Kidney epithelial cell (primary cell): ENCODE measurements at regions not wholly inside any gene's neighbourhood (a gene's known extent, or its start where the extent isn't known, plus 50 kb on each side); places are given as distances from the start of the nearest gene placed in this dataset.

Source experiments
- DNase-seq: peaks from one replicate; pipeline ENCODE4 v3.0.0-alpha.2; 2010; ENCODE audit warnings: low read depth
- H3K27me3 ChIP-seq: 2 replicates; pipeline ENCODE4 v1.6.0; 2011; ENCODE audit warnings: low read length; ENCODE audit not compliant: control insufficient read depth, insufficient read depth
- H3K36me3 ChIP-seq: 2 replicates; pipeline ENCODE4 v1.5.1; 2011; ENCODE audit warnings: low read length; ENCODE audit not compliant: control insufficient read depth, insufficient read depth
- H3K4me3 ChIP-seq: 2 replicates; pipeline ENCODE4 v1.5.1; 2011; ENCODE audit warnings: low read depth, mild to moderate bottlenecking, control low read depth, low read length
- TF ChIP-seq, protein P1 (sequence below): IDR thresholded peaks from 2 replicates; pipeline ENCODE4 v1.5.1; 2011; ENCODE audit warnings: mild to moderate bottlenecking, moderate library complexity, low read length, control low read depth, inconsistent platforms; ENCODE audit not compliant: insufficient read depth, poor library complexity, severe bottlenecking

DNA sequence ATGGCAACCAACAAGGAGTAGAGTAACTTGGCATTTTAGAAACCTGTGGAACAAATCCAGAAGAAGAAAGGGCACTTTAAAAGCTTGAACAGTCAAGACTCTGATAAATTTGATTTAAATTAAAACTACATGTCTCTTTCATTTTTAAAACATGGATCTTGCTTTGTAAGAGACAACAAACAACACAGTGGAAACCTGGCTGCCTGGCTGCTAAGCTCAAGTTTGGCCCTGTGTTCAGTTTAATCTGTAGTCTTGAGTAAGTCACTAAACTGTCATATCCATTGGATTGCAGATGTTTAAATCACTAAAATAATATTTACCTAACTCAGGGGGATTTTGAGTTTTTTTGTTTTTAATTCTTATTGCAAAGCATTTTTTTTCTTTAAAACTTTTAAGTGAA lies 374.9 kb upstream of the SEMA3D start:
- Histone ChIP-seq H3K36me3 (no peaks in the 10 kb centered on the region), H3K27me3 (no peaks in the 10 kb centered on the region), H3K4me3 (no peak overlapping the region)
- TF ChIP-seq, protein P1, sequence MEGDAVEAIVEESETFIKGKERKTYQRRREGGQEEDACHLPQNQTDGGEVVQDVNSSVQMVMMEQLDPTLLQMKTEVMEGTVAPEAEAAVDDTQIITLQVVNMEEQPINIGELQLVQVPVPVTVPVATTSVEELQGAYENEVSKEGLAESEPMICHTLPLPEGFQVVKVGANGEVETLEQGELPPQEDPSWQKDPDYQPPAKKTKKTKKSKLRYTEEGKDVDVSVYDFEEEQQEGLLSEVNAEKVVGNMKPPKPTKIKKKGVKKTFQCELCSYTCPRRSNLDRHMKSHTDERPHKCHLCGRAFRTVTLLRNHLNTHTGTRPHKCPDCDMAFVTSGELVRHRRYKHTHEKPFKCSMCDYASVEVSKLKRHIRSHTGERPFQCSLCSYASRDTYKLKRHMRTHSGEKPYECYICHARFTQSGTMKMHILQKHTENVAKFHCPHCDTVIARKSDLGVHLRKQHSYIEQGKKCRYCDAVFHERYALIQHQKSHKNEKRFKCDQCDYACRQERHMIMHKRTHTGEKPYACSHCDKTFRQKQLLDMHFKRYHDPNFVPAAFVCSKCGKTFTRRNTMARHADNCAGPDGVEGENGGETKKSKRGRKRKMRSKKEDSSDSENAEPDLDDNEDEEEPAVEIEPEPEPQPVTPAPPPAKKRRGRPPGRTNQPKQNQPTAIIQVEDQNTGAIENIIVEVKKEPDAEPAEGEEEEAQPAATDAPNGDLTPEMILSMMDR, result no peak
- no peak for DNase-seq

DNA sequence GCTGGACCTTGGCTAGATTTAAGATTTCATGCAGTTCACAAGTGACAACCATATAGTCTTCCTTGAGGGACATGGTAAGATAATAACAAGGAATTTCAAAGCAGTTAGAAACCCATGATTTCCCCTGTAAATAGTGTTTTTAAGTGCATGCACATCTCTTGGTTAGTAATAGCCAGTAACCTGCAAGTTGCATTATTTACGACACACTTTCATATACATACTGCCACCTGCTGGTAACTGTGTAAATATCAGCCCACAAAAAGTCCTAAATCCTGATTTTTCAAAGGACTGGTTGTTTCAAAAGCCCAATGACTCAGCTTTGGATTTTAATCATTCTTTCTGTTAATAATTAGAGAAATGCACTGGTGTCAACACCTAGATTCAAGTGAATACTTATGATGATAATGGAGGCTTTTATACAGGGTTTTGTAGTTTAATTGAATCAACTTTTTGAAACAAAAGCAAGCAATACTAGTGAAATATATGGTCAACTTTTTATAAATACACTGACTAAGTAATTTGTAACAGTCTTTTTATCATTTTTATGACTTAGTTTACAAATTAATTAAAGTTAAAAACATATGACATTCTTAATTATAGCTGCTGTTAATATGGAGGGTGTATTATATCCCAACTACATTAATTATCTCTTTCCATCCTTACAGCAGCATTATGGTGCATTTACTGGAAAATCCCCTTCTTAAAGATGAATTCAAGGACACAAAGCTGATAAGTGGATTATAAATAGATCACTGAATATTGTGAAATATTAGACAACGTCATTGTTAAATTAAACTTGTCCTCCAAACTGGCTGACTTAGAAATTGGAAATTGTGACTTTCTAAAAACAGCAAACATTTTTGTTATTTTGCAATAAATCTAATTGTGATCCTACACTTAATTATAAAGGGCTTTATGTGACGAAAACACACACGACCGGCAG lies 367.7 kb upstream of the SEMA3D start:
- Histone ChIP-seq H3K36me3 (no peaks in the 10 kb centered on the region), H3K27me3 (no peaks in the 10 kb centered on the region), H3K4me3 (no peak overlapping the region)
- peak; percentile 77 for DNase-seq
- TF ChIP-seq, protein P1, result peak; percentile 47

DNA sequence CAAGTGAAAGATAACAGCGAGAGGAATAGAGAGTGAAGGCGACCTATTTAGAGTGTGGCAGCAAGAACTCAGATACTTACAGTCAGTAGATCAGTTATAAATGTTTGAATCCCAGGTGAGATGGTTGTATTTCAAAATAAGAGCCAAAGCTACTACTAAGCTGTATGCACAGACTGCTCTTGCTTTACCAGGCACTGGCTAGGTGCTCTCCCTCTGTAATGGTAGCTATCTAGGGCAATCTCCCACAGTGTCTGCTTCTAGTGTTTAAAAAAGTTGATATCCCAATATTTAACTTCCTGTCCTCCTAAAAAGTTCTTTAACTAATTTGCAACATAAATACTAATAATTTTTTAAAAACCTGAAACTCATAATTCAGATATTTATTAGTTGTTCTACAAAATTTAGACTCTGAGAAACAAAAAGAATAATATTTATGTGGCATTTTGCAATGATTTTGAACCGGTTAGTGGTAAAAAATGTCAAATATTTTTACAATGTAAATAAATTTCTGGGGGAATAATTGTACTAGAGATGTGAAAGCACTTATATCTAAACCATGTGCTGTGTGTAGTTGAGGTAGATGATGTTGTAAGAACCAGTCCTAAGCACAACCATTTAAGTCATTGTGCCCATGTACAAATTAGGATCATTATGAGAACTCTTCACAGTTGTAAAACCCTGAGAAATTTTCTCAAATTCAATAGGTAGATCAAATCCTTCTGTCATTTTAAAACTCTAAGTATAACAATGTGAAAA lies 349.3 kb upstream of the SEMA3D start:
- TF ChIP-seq, protein P1, result no peak

GRCh38 chr7:85529831-85530230 lies 343.0 kb upstream of the SEMA3D start:
- Histone ChIP-seq H3K27me3 (no peaks in the 10 kb centered on the region), H3K36me3 (no peaks in the 10 kb centered on the region), H3K4me3 (no peak overlapping the region)
- no peak for DNase-seq
- TF ChIP-seq, protein P1, result no peak

More for the DNA sequence above, 349.3 kb upstream of the SEMA3D start:
- Histone ChIP-seq H3K4me3 (no peak overlapping the region), H3K36me3 (no peaks in the 10 kb centered on the region), H3K27me3 (no peaks in the 10 kb centered on the region)
- DNase-seq, result no peak

DNA sequence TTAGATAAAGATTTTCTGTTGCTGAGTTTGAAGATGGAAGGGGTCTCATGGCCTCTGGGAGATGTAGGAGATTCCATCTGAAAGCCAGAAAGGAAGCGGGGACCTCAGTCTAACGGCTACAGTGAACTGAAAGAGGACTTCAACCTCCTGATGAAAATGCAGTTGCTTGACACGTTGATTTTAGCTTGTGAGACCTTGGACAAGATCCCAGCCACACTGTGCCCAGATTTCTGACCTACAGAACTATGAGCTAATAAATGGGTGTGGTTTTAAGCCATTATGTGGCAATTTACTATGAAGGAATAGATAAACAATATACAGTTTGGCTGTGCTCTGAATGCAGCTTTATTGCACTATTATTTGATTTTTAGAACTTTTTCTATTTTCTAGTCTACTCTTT lies 342.3 kb upstream of the SEMA3D start:
- Histone ChIP-seq H3K27me3 (no peaks in the 10 kb centered on the region), H3K36me3 (no peaks in the 10 kb centered on the region), H3K4me3 (no peak overlapping the region)
- TF ChIP-seq, protein P1, result no peak
- DNase-seq, result no peak
